Brain microvascular endothelial cell (primary cell): ENCODE measurements at regions not wholly inside any gene's neighbourhood (a gene's known extent, or its start where the extent isn't known, plus 50 kb on each side); places are given as distances from the start of the nearest gene placed in this dataset.

Source experiments
- DNase-seq: peaks from one replicate; pipeline ENCODE4 v3.0.0-alpha.2; 2020
- H3K27ac ChIP-seq: fragments of 250-450 bp; sonication (Bioruptor Pico); 2 replicates; pipeline ENCODE4 v1.5.1; 2020; ENCODE audit warnings: mild to moderate bottlenecking, moderate library complexity
- H3K27me3 ChIP-seq: fragments of 250-450 bp; sonication (Bioruptor Pico); replicated peaks from 2 replicates; pipeline ENCODE4 v1.5.1; 2020; ENCODE audit warnings: mild to moderate bottlenecking
- H3K36me3 ChIP-seq: fragments of 250-450 bp; sonication (Bioruptor Pico); replicated peaks from 2 replicates; pipeline ENCODE4 v1.5.1; 2020; ENCODE audit warnings: mild to moderate bottlenecking
- H3K4me3 ChIP-seq: 2 replicates; pipeline ENCODE4 v1.5.1; 2011; ENCODE audit warnings: low read depth, mild to moderate bottlenecking, control low read depth, low read length, moderate library complexity
- CTCF ChIP-seq: IDR thresholded peaks from 2 replicates; pipeline ENCODE4 v1.5.1; 2011; ENCODE audit warnings: low read depth, mild to moderate bottlenecking, moderate library complexity, low read length, control low read depth, inconsistent platforms; ENCODE audit errors: missing control alignments
- in situ Hi-C: cut with HindIII; loops from 2 replicates; pipeline ENCODE4 v1.10.0; 2017; ENCODE audit warnings: low sequenced_read_pairs, low pct_ligation_motif_present

GRCh38 chr10:128865436-128866195 is 601.4 kb upstream of the MGMT start:
- H3K4me3 ChIP-seq = no peak overlapping the region
- no peaks in the 10 kb centered on the region for H3K27me3 ChIP-seq
- in situ Hi-C loops = no loop called here
- no peak overlapping the region for H3K27ac ChIP-seq
- no peaks in the 10 kb centered on the region for H3K36me3 ChIP-seq
- TF ChIP-seq CTCF = no peak
- DNase-seq = no peak

GRCh38 chr10:128866551-128866950 is 600.5 kb upstream of the MGMT start:
- in situ Hi-C loops = no loop called here

GRCh38 chr10:128867210-128867609 is 599.8 kb upstream of the MGMT start:
- TF ChIP-seq CTCF = no peak
- Histone ChIP-seq H3K27me3 (no peaks in the 10 kb centered on the region), H3K4me3 (no peak overlapping the region), H3K36me3 (no peaks in the 10 kb centered on the region), H3K27ac (no peak overlapping the region)
- no peak for DNase-seq
- in situ Hi-C loops = no loop called here

More at GRCh38 chr10:128866551-128866950, 600.5 kb upstream of the MGMT start:
- H3K4me3 ChIP-seq = no peak overlapping the region
- H3K27ac ChIP-seq = no peak overlapping the region
- H3K36me3 ChIP-seq = no peaks in the 10 kb centered on the region
- TF ChIP-seq CTCF = no peak
- DNase-seq = no peak
- H3K27me3 ChIP-seq = no peaks in the 10 kb centered on the region

GRCh38 chr10:128867819-128868218 is 599.2 kb upstream of the MGMT start:
- H3K36me3 ChIP-seq = no peaks in the 10 kb centered on the region
- no peak for DNase-seq
- no peak overlapping the region for H3K4me3 ChIP-seq
- no peaks in the 10 kb centered on the region for H3K27me3 ChIP-seq
- no peak for TF ChIP-seq CTCF
- in situ Hi-C loops = no loop called here
- no peak overlapping the region for H3K27ac ChIP-seq

- DNase-seq = no peak
- TF ChIP-seq CTCF = no peak
- in situ Hi-C loops = no loop called here
- Histone ChIP-seq H3K27ac (no peak overlapping the region), H3K36me3 (no peaks in the 10 kb centered on the region), H3K27me3 (no peaks in the 10 kb centered on the region), H3K4me3 (no peak overlapping the region)
Measured at GRCh38 chr10:128868481-128868880, 598.6 kb upstream of the MGMT start.

- Histone ChIP-seq H3K27ac (no peak overlapping the region), H3K27me3 (no peaks in the 10 kb centered on the region), H3K36me3 (no peaks in the 10 kb centered on the region), H3K4me3 (no peak overlapping the region)
- in situ Hi-C loops = no loop called here
- TF ChIP-seq CTCF = no peak
- DNase-seq = no peak
Measured at GRCh38 chr10:128869101-128869749, 597.8 kb upstream of the MGMT start.
